PC-9 (cell line): ENCODE measurements at regions not wholly inside any gene's neighbourhood (a gene's known extent, or its start where the extent isn't known, plus 50 kb on each side); places are given as distances from the start of the nearest gene placed in this dataset.

Experiments
- BruUV-seq: library from RNA; stranded (reverse); fragments of 400-500 nt; replicated peaks from 2 replicates; lab custom pipeline; 2021; lab: Mats Ljungman, UMichigan
- CTCF ChIA-PET: fragments of 300-600 bp; sonication (Branson Sonifier 250); formaldehyde crosslinking; loops from one replicate; lab custom pipeline; 2022; ENCODE audit warnings: antibody characterized with exemption; lab: Charles Lee
- POLR2A ChIA-PET: fragments of 300-600 bp; sonication (Branson Sonifier 250); formaldehyde crosslinking; loops from one replicate; lab custom pipeline; 2022; ENCODE audit warnings: antibody characterized with exemption; ENCODE audit not compliant: unreplicated experiment; lab: Charles Lee
- DNase-seq, 2 experiments: peaks; one replicate each; pipeline versions ENCODE4 v3.0.0 to v3.0.0-alpha.2; 2015 to 2022; ENCODE audit warnings: mixed read lengths in 1 of 2
- H2AFZ ChIP-seq: fragments of 200-600 bp; sonication (generic); 2 replicates; pipeline ENCODE4 v1.8.1; 2017; ENCODE audit warnings: antibody characterized with exemption
- H3F3A ChIP-seq: fragments of 200-600 bp; sonication (generic); 2 replicates; pipeline ENCODE4 v1.8.1; 2017; ENCODE audit warnings: antibody characterized with exemption, mild to moderate bottlenecking, low read depth; ENCODE audit not compliant: insufficient read depth
- H3K27ac ChIP-seq: fragments of 200-600 bp; sonication (generic); 2 replicates; pipeline ENCODE4 v1.6.1; 2016; ENCODE audit warnings: mixed run types
- H3K27me3 ChIP-seq: fragments of 200-600 bp; sonication (generic); 2 replicates; pipeline ENCODE4 v1.6.1; 2016; ENCODE audit warnings: low read depth, mixed run types; ENCODE audit not compliant: insufficient read depth
- H3K36me3 ChIP-seq: fragments of 200-600 bp; sonication (generic); 2 replicates; pipeline ENCODE4 v1.6.1; 2016; ENCODE audit warnings: low read depth, mixed run types
- H3K4me1 ChIP-seq: fragments of 200-600 bp; sonication (generic); replicated peaks from 2 replicates; pipeline ENCODE4 v1.6.1; 2016; ENCODE audit warnings: mixed run types; ENCODE audit not compliant: insufficient read depth
- H3K4me2 ChIP-seq: fragments of 200-600 bp; sonication (generic); 2 replicates; pipeline ENCODE4 v1.6.1; 2017; ENCODE audit warnings: mixed run types
- H3K4me3 ChIP-seq: fragments of 200-600 bp; sonication (generic); 2 replicates; pipeline ENCODE4 v1.6.1; 2016; ENCODE audit warnings: mixed run types
- H3K79me2 ChIP-seq: fragments of 200-600 bp; sonication (generic); 2 replicates; pipeline ENCODE4 v1.6.1; 2017; ENCODE audit warnings: low read depth, mixed run types
- H3K9me2 ChIP-seq: fragments of 200-600 bp; sonication (generic); 2 replicates; pipeline ENCODE4 v1.8.1; 2017; ENCODE audit warnings: mild to moderate bottlenecking; ENCODE audit not compliant: insufficient read depth
- H3K9me3 ChIP-seq: fragments of 200-600 bp; sonication (generic); 2 replicates; pipeline ENCODE4 v1.8.1; 2016; ENCODE audit warnings: low read depth; ENCODE audit not compliant: insufficient read depth
- H4K20me1 ChIP-seq: fragments of 200-600 bp; sonication (generic); 2 replicates; pipeline ENCODE4 v1.8.1; 2017; ENCODE audit not compliant: insufficient read depth
- EZH2 ChIP-seq: fragments of 200-600 bp; sonication (generic); IDR thresholded peaks from 2 replicates; pipeline ENCODE4 v1.8.0; 2017; ENCODE audit warnings: antibody characterized with exemption, low read depth
- intact Hi-C: fragments of 100-400 bp; cut with micrococcal nuclease; formaldehyde crosslinking; loops from one replicate; pipeline ENCODE4 v1.10.0; 2022; ENCODE audit not compliant: unreplicated experiment
- TF ChIP-seq, protein P1 (sequence below): fragments of 200-600 bp; sonication (generic); conservative IDR thresholded peaks from 2 replicates; pipeline ENCODE4 v1.6.1; 2017; ENCODE audit warnings: mixed run types, antibody characterized with exemption, mild to moderate bottlenecking, moderate library complexity

DNA sequence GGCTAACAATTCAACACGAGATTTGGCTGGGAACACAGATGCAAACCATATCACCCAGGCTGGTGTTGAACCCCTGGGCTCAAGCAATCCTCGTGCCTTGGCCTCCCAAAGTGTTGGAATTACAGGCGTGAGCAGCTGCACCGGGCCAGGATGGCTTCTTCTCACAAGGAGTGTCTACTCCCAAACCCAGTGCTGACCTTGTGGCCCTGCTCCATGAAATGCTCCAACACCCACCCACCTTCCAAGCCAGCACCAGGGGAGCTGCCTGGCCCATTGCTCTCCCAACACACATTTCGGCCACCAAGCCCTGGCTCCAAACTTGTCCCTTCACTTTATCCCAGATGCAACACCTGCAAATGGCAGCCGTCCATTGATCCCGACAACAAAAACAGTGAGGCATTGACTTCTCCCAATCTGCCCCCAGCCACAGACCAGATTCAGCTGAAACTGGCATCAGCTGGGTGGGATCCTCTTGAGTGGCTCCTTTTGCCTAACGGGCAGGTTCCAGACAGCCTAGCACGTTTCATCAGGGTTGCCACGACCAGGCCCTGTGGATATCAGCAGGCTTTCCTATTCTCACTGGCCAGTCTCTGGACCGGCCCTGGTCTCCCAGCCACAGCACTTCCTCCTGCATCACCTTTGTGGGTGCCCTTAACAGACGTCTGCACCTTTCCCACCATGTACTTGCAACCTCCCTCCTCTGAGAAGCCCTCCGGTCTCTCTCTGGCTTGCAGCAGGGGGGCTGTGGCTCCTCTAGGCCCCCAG is 105.7 kb upstream of the CARD11 start:
- intact Hi-C loops, result no loop called here
- Histone ChIP-seq H3K27me3 (no peaks in the 10 kb centered on the region), H2AFZ (no peak overlapping the region), H3K9me2 (no peaks in the 10 kb centered on the region), H3K4me2 (no peak overlapping the region), H3K79me2 (no peaks in the 10 kb centered on the region), H3K36me3 (no peaks in the 10 kb centered on the region), H3K4me1 (peaks cover 47% of the 10 kb centered on the region), H3K27ac (no peak overlapping the region), H3K4me3 (no peak overlapping the region), H3K9me3 (no peaks in the 10 kb centered on the region), H4K20me1 (no peaks in the 10 kb centered on the region), H3F3A (peaks cover 23% of the 10 kb centered on the region)
- ChIA-PET CTCF (no interaction called here), POLR2A (no interaction called here)
- no TSS peak for BruUV-seq
- DNase-seq, result no peak
- TF ChIP-seq, protein P1, sequence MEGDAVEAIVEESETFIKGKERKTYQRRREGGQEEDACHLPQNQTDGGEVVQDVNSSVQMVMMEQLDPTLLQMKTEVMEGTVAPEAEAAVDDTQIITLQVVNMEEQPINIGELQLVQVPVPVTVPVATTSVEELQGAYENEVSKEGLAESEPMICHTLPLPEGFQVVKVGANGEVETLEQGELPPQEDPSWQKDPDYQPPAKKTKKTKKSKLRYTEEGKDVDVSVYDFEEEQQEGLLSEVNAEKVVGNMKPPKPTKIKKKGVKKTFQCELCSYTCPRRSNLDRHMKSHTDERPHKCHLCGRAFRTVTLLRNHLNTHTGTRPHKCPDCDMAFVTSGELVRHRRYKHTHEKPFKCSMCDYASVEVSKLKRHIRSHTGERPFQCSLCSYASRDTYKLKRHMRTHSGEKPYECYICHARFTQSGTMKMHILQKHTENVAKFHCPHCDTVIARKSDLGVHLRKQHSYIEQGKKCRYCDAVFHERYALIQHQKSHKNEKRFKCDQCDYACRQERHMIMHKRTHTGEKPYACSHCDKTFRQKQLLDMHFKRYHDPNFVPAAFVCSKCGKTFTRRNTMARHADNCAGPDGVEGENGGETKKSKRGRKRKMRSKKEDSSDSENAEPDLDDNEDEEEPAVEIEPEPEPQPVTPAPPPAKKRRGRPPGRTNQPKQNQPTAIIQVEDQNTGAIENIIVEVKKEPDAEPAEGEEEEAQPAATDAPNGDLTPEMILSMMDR, result no peak
- no peak for TF ChIP-seq EZH2

DNA sequence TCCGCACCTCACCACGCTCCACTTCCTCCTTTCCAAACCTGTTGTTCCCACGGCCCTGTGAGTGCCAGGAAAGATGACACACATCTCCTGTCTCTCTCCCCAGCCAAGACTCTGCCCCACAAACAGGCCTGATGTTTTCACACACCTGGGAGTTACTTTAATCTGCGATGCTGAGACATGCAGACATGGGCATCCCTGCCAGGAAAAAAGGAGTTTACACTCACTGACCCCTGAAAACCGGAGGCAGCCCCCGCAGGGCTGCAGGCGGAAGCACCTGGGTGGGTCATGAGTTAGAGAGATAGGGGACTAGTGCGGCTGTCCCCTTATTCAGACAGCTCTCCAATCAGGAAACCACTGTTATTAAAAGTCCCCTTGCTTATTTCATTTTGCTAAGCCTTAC is 106.4 kb upstream of the CARD11 start:
- intact Hi-C loops, result no loop called here
- DNase-seq, result no peak
- BruUV-seq, result no TSS peak

DNA sequence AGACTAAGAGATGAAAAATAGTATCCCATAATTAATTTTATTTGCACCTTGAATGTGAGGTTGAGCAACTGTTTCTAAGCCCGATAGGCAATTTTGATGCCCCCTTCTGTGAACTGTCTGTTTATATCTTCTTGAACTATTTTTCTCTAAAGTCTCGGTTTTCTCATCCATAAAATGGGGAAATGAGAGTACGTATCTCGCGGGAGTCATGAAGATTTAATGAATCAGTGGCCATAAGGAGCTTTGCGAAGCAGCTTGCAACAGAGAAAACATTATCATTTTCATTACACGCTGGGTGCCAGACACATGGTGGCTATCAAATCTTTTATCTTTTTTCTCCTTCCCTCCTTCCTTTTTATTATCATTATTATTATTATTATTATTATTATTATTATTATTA is 108.1 kb upstream of the CARD11 start:
- Histone ChIP-seq H3K4me2 (no peak overlapping the region), H3K9me2 (no peaks in the 10 kb centered on the region), H3K36me3 (no peaks in the 10 kb centered on the region), H4K20me1 (no peaks in the 10 kb centered on the region), H3K27ac (no peak overlapping the region), H3K4me1 (peaks cover 30% of the 10 kb centered on the region), H3K9me3 (no peaks in the 10 kb centered on the region), H2AFZ (no peak overlapping the region), H3K27me3 (no peaks in the 10 kb centered on the region), H3K79me2 (no peaks in the 10 kb centered on the region), H3K4me3 (no peak overlapping the region), H3F3A (peaks cover 13% of the 10 kb centered on the region)
- no peak for DNase-seq
- intact Hi-C loops, result no loop called here
- POLR2A ChIA-PET, result no interaction called here
- CTCF ChIA-PET, result no interaction called here
- TF ChIP-seq, protein P1, result no peak
- no peak for TF ChIP-seq EZH2
- BruUV-seq, result no TSS peak

More for the DNA sequence above, 106.4 kb upstream of the CARD11 start:
- ChIA-PET POLR2A (no interaction called here), CTCF (no interaction called here)
- no peaks in the 10 kb centered on the region for H3K27me3 ChIP-seq
- H3K4me1 ChIP-seq, result peaks cover 47% of the 10 kb centered on the region
- no peak overlapping the region for H3K4me3 ChIP-seq
- TF ChIP-seq, protein P1, result no peak
- no peak for TF ChIP-seq EZH2
- H3K79me2 ChIP-seq, result no peaks in the 10 kb centered on the region
- peaks cover 23% of the 10 kb centered on the region for H3F3A ChIP-seq
- no peak overlapping the region for H2AFZ ChIP-seq
- H3K36me3 ChIP-seq, result no peaks in the 10 kb centered on the region
- H3K9me2 ChIP-seq, result no peaks in the 10 kb centered on the region
- H3K27ac ChIP-seq, result no peak overlapping the region; the same call in 1 of the 2 replicates
- no peaks in the 10 kb centered on the region for H4K20me1 ChIP-seq
- H3K9me3 ChIP-seq, result no peaks in the 10 kb centered on the region
- no peak overlapping the region for H3K4me2 ChIP-seq
